ENCODE measurements at regions not wholly inside any gene's neighbourhood (a gene's known extent, or its start where the extent isn't known, plus 50 kb on each side); places are given as distances from the start of the nearest gene placed in this dataset.

DNA sequence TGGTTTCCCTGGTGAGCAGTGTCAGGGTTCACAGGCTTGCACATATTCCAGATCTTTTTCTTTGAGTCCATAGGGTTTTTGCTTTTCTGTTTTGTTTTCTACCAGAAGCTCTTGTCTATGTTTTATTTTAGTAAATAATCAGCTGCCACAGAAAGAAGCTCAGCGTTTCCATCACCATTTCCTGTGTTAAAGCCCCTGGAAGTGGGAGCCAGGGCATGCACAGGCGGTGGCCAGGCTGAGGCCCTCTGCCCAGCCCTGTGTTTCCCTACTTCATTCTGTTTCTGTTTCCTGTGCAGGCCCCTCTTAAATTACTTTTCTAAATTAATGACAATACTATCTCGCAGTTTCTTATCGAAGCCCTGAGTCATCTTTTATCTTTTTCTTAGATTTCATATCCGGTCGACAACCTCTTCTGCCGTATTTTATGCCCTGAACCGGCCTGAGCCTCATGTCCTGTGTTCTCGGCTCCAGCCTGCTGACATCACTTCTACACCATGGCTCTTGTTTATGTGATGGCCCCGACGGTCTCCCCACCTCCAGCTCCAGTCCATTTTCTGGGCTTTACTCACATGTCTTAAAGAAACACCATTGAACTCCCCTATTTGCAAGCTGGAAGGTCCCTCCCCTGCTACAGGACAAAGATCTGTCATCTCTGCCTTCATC, 442.2 kb downstream of the TCERG1L start:
- Histone ChIP-seq H3K56ac (ENCODE audit: insufficient read length, low read depth, low read length) (no peak overlapping the region), H3T11ph (ENCODE audit: low read length) (no peak overlapping the region), H3K4ac (ENCODE audit: low read depth, low read length) (no peak overlapping the region), H2BK12ac (ENCODE audit: insufficient read length, low read depth, low read length) (no peak overlapping the region), H3K79me1 (ENCODE audit: insufficient read depth, low read depth, low read length, poor library complexity, severe bottlenecking) (no peaks in the 10 kb centered on the region), H2AK5ac (ENCODE audit: insufficient read length, low read length) (no peak overlapping the region), H3K23me2 (ENCODE audit: insufficient read length, low read depth, low read length, poor library complexity, severe bottlenecking) (no peaks in the 10 kb centered on the region), H3K79me2 (ENCODE audit: insufficient read depth, low read length) (no peaks in the 10 kb centered on the region), H3K18ac (ENCODE audit: insufficient read length, low read depth, low read length) (no peak overlapping the region), H3K23ac (ENCODE audit: insufficient read length, low read depth, low read length) (no peak overlapping the region), H4K5ac (ENCODE audit: insufficient read length, low read depth, low read length) (no peak overlapping the region), H3K4me1 (ENCODE audit: insufficient read depth, low read length) (no peaks in the 10 kb centered on the region), H3K4me2 (ENCODE audit: insufficient read depth, insufficient read length, low read length) (no peak overlapping the region), H4K20me1 (ENCODE audit: control insufficient read depth, insufficient read depth, insufficient read length) (no peaks in the 10 kb centered on the region), H4K91ac (ENCODE audit: insufficient read length, low read depth, low read length) (no peak overlapping the region), H3K9ac (ENCODE audit: extremely low read depth, insufficient read length, low read length) (no peak overlapping the region), H3K27me3 (ENCODE audit: insufficient read depth, low read length) (no peaks in the 10 kb centered on the region; the same call in 1 of the 2 replicates), H2BK15ac (ENCODE audit: low read depth, low read length) (no peak overlapping the region), H2BK120ac (ENCODE audit: low read depth, low read length, poor library complexity, severe bottlenecking) (no peak overlapping the region), H2BK20ac (ENCODE audit: low read depth, low read length, poor library complexity, severe bottlenecking) (no peak overlapping the region), H3K14ac (ENCODE audit: insufficient read depth, low read length) (no peak overlapping the region; the same call in 1 of the 2 replicates), H4K8ac (replicated peaks; ENCODE audit: insufficient read length, low read depth, low read length) (no peak overlapping the region), H3K27ac (ENCODE audit: insufficient read length, low read depth, low read length) (no peak overlapping the region), H3K9me3 (ENCODE audit: control insufficient read depth, low read depth, low read length) (no peaks in the 10 kb centered on the region), H2BK5ac (ENCODE audit: insufficient read length, low read length) (no peak overlapping the region), H2AFZ (ENCODE audit: low read length) (no peak overlapping the region)
- Mint-ChIP-seq H3K4me1 (peaks cover 4 to 7% of the 10 kb centered on the region in 2 experiments; a peak in 3 of 4 replicates), H3K36me3 (ENCODE audit: insufficient read depth in 1 of 3, low read depth in 3 of 3) (no peaks in the 10 kb centered on the region), H3K27me3 (ENCODE audit: low read depth) (peaks cover 6% of the 10 kb centered on the region; the same call in 1 of the 2 replicates), H3K9me3 (no peaks in the 10 kb centered on the region), H3K4me3 (no peak overlapping the region), H3K27ac (peak overlapping the region in 1 of 3 experiments; percentile 44; a peak in 1 of 7 replicates)
- TF ChIP-seq, protein P1, sequence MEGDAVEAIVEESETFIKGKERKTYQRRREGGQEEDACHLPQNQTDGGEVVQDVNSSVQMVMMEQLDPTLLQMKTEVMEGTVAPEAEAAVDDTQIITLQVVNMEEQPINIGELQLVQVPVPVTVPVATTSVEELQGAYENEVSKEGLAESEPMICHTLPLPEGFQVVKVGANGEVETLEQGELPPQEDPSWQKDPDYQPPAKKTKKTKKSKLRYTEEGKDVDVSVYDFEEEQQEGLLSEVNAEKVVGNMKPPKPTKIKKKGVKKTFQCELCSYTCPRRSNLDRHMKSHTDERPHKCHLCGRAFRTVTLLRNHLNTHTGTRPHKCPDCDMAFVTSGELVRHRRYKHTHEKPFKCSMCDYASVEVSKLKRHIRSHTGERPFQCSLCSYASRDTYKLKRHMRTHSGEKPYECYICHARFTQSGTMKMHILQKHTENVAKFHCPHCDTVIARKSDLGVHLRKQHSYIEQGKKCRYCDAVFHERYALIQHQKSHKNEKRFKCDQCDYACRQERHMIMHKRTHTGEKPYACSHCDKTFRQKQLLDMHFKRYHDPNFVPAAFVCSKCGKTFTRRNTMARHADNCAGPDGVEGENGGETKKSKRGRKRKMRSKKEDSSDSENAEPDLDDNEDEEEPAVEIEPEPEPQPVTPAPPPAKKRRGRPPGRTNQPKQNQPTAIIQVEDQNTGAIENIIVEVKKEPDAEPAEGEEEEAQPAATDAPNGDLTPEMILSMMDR (conservative IDR thresholded peaks at IDR 0.05) = no peak
- DNase-seq = no peak
- no CpG with 5 or more reads among the region's 11 CpGs for WGBS (ENCODE audit: extremely low coverage, insufficient read length, low lambda C conversion rate)

All from H9 (cell line).